ENCODE measurements at regions not wholly inside any gene's neighbourhood (a gene's known extent, or its start where the extent isn't known, plus 50 kb on each side); places are given as distances from the start of the nearest gene placed in this dataset.
"Not testable (repeated sequence)": the region's sequence is repeated elsewhere in the genome, so short reads cannot be mapped to it uniquely, and the experiment has no call there.

GRCh38 chr22:19607192-19608002 lies 83.2 kb upstream of the CLDN5 start:
- Mint-ChIP-seq H3K4me1 (ENCODE audit: low read depth) (peaks cover 40% of the 10 kb centered on the region), H3K4me3 (no peak overlapping the region), H3K27me3 (ENCODE audit: low read depth) (peaks cover 2% of the 10 kb centered on the region), H3K9me3 (no peaks in the 10 kb centered on the region), H3K36me3 (ENCODE audit: insufficient read depth) (no peaks in the 10 kb centered on the region)
- DNase-seq (peak; percentile 11), ATAC-seq (peak; percentile 73 to 79)

- peaks cover 2% of the 10 kb centered on the region for H3K27me3 Mint-ChIP-seq (ENCODE audit: low read depth)
- H3K4me3 Mint-ChIP-seq = no peak overlapping the region
- DNase-seq (no peak), ATAC-seq (no peak)
- no peaks in the 10 kb centered on the region for H3K36me3 Mint-ChIP-seq (ENCODE audit: insufficient read depth)
- peaks cover 33% of the 10 kb centered on the region for H3K4me1 Mint-ChIP-seq (ENCODE audit: low read depth)
- no peaks in the 10 kb centered on the region for H3K9me3 Mint-ChIP-seq
These were observed 83.9 kb upstream of the CLDN5 start for GRCh38 chr22:19608003-19608690.

GRCh38 chr22:19609753-19610152 lies 85.5 kb upstream of the CLDN5 start:
- H3K9me3 Mint-ChIP-seq; DNase-seq; H3K27me3 Mint-ChIP-seq (ENCODE audit: low read depth); ATAC-seq; H3K36me3 Mint-ChIP-seq (ENCODE audit: insufficient read depth); H3K4me3 Mint-ChIP-seq: not testable (repeated sequence)
- H3K4me1 Mint-ChIP-seq (ENCODE audit: low read depth) = peaks cover 33% of the 10 kb centered on the region

- DNase-seq = no peak
- Mint-ChIP-seq H3K27me3 (ENCODE audit: low read depth) (no peaks in the 10 kb centered on the region), H3K36me3 (ENCODE audit: insufficient read depth) (no peaks in the 10 kb centered on the region), H3K4me1 (ENCODE audit: low read depth) (peaks cover 33% of the 10 kb centered on the region), H3K4me3 (no peak overlapping the region), H3K9me3 (no peaks in the 10 kb centered on the region)
- peak; percentile 30 to 41 for ATAC-seq
These were observed 86.5 kb upstream of the CLDN5 start for GRCh38 chr22:19610518-19611253.

- no peaks in the 10 kb centered on the region for H3K9me3 Mint-ChIP-seq
- no peaks in the 10 kb centered on the region for H3K27me3 Mint-ChIP-seq (ENCODE audit: low read depth)
- peaks cover 33% of the 10 kb centered on the region for H3K4me1 Mint-ChIP-seq (ENCODE audit: low read depth)
- ATAC-seq (no peak), DNase-seq (no peak)
- H3K36me3 Mint-ChIP-seq (ENCODE audit: insufficient read depth) = no peaks in the 10 kb centered on the region
- H3K4me3 Mint-ChIP-seq = no peak overlapping the region
These were observed 87.4 kb upstream of the CLDN5 start for GRCh38 chr22:19611590-19611989.

GRCh38 chr22:19612866-19613572 lies 88.8 kb upstream of the CLDN5 start:
- ATAC-seq = no peak
- DNase-seq = no peak
- Mint-ChIP-seq H3K27me3 (ENCODE audit: low read depth) (no peaks in the 10 kb centered on the region), H3K9me3 (no peaks in the 10 kb centered on the region), H3K36me3 (ENCODE audit: insufficient read depth) (no peaks in the 10 kb centered on the region), H3K4me1 (ENCODE audit: low read depth) (peaks cover 21% of the 10 kb centered on the region), H3K4me3 (no peak overlapping the region)

- Mint-ChIP-seq H3K36me3 (ENCODE audit: insufficient read depth) (no peaks in the 10 kb centered on the region), H3K9me3 (no peaks in the 10 kb centered on the region), H3K4me3 (no peak overlapping the region), H3K27me3 (ENCODE audit: low read depth) (no peaks in the 10 kb centered on the region), H3K4me1 (ENCODE audit: low read depth) (peaks cover 17% of the 10 kb centered on the region)
- no peak for DNase-seq
- no peak for ATAC-seq
These were observed 90.3 kb upstream of the CLDN5 start for GRCh38 chr22:19614536-19614863.

- DNase-seq (no peak), ATAC-seq (no peak)
- peaks cover 1% of the 10 kb centered on the region for H3K27me3 Mint-ChIP-seq (ENCODE audit: low read depth)
- no peaks in the 10 kb centered on the region for H3K36me3 Mint-ChIP-seq (ENCODE audit: insufficient read depth)
- no peak overlapping the region for H3K4me3 Mint-ChIP-seq
- H3K4me1 Mint-ChIP-seq (ENCODE audit: low read depth) = peaks cover 19% of the 10 kb centered on the region
- H3K9me3 Mint-ChIP-seq = no peaks in the 10 kb centered on the region
These were observed 90.8 kb upstream of the CLDN5 start for GRCh38 chr22:19615001-19615461.

GRCh38 chr22:19615867-19616581 lies 91.8 kb upstream of the CLDN5 start:
- Mint-ChIP-seq H3K27me3 (ENCODE audit: low read depth) (peaks cover 1% of the 10 kb centered on the region), H3K36me3 (ENCODE audit: insufficient read depth) (no peaks in the 10 kb centered on the region), H3K4me1 (ENCODE audit: low read depth) (peaks cover 11% of the 10 kb centered on the region), H3K4me3 (no peak overlapping the region), H3K9me3 (no peaks in the 10 kb centered on the region)
- DNase-seq (no peak), ATAC-seq (no peak)

- DNase-seq = no peak
- H3K36me3 Mint-ChIP-seq (ENCODE audit: insufficient read depth) = no peaks in the 10 kb centered on the region
- H3K4me3 Mint-ChIP-seq = no peak overlapping the region
- no peaks in the 10 kb centered on the region for H3K9me3 Mint-ChIP-seq
- H3K4me1 Mint-ChIP-seq (ENCODE audit: low read depth) = peaks cover 11% of the 10 kb centered on the region
- no peak for ATAC-seq
- H3K27me3 Mint-ChIP-seq (ENCODE audit: low read depth) = peaks cover 1% of the 10 kb centered on the region
These were observed 94.9 kb upstream of the SEPTIN5 start for GRCh38 chr22:19619144-19620009.

GRCh38 chr22:19620742-19621371 lies 93.4 kb upstream of the SEPTIN5 start:
- H3K4me3 Mint-ChIP-seq = no peak overlapping the region
- H3K27me3 Mint-ChIP-seq (ENCODE audit: low read depth) = peaks cover 4% of the 10 kb centered on the region
- ATAC-seq (no peak), DNase-seq (no peak)
- H3K4me1 Mint-ChIP-seq (ENCODE audit: low read depth) = peaks cover 11% of the 10 kb centered on the region
- H3K9me3 Mint-ChIP-seq = no peaks in the 10 kb centered on the region
- no peaks in the 10 kb centered on the region for H3K36me3 Mint-ChIP-seq (ENCODE audit: insufficient read depth)

GRCh38 chr22:19621373-19622060 lies 92.8 kb upstream of the SEPTIN5 start:
- Mint-ChIP-seq H3K27me3 (ENCODE audit: low read depth) (peaks cover 8% of the 10 kb centered on the region), H3K9me3 (no peaks in the 10 kb centered on the region), H3K4me3 (no peak overlapping the region), H3K36me3 (ENCODE audit: insufficient read depth) (no peaks in the 10 kb centered on the region), H3K4me1 (ENCODE audit: low read depth) (peaks cover 11% of the 10 kb centered on the region)
- ATAC-seq (no peak), DNase-seq (no peak)

Measured in activated T-cell treated with anti-CD3 and anti-CD28 coated beads, Interleukin-2, amount 50 U/mL, for 4 hours (primary cell).